ENCODE measurements at regions not wholly inside any gene's neighbourhood (a gene's known extent, or its start where the extent isn't known, plus 50 kb on each side); places are given as distances from the start of the nearest gene placed in this dataset.

GRCh38 chr9:79127661-79128060 lies 444.1 kb upstream of the TLE4 start:
- no peak for ATAC-seq
- H3K4me1 ChIP-seq: no peaks in the 10 kb centered on the region
- no peak for TF ChIP-seq CTCF (IDR thresholded peaks at IDR 0.05)
- no peak overlapping the region for H3K4me3 ChIP-seq
- no peaks in the 10 kb centered on the region for H3K27me3 ChIP-seq
- intact Hi-C loops (cut with DNase I): no loop called here
- no peaks in the 10 kb centered on the region for H3K9me3 ChIP-seq
- H3K36me3 ChIP-seq: no peaks in the 10 kb centered on the region
- DNase-seq: no peak
- no peak overlapping the region for H3K27ac ChIP-seq

DNA sequence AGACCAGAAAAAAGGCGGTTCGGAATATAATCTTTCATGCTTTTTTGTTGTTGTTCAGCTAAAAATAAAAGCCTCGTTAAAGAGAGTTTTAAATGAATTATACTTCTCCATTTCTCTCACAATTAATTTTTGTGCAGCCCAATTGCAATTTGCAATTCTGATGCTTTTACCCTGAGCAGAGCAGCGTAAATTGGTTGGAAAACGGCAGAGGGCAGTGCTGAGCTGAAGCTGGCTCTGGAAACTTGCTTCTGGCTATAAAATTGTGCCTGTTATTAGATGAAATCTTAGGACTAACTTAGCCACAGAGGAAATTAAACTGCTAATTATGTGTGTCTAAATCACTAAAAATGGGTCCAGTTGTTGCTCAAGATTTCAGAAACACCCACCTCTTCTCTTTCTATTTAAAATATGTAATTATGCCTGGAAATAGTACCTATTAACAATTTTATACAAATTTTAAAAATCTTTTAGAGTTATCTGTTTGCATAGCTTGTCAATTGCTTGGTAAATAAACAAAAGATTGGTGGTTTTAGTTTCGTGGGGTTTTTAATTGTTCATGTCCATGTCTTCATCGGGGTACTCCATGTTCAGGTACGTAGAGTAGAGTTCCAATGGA lies 441.8 kb upstream of the TLE4 start:
- no peak overlapping the region for H3K27ac ChIP-seq
- no peaks in the 10 kb centered on the region for H3K36me3 ChIP-seq
- DNase-seq (peak in 2 of 4 donors; percentile 57 to 73), ATAC-seq (peak; percentile 83)
- no peak overlapping the region for H3K4me3 ChIP-seq
- H3K27me3 ChIP-seq: no peaks in the 10 kb centered on the region
- no peaks in the 10 kb centered on the region for H3K9me3 ChIP-seq
- no peaks in the 10 kb centered on the region for H3K4me1 ChIP-seq
- peak; percentile 57 to 75 for TF ChIP-seq CTCF (IDR thresholded peaks at IDR 0.05)
- intact Hi-C loops (cut with DNase I): no loop called here

- ATAC-seq: no peak
- no peak overlapping the region for H3K27ac ChIP-seq
- intact Hi-C loops (cut with DNase I): no loop called here
- no peak for DNase-seq
- no peak for TF ChIP-seq CTCF (IDR thresholded peaks at IDR 0.05)
- H3K36me3 ChIP-seq: no peaks in the 10 kb centered on the region
- no peaks in the 10 kb centered on the region for H3K9me3 ChIP-seq
- H3K27me3 ChIP-seq: no peaks in the 10 kb centered on the region
- H3K4me3 ChIP-seq: no peak overlapping the region
- no peaks in the 10 kb centered on the region for H3K4me1 ChIP-seq
Measured at GRCh38 chr9:79131246-79131774, 440.5 kb upstream of the TLE4 start.

DNA sequence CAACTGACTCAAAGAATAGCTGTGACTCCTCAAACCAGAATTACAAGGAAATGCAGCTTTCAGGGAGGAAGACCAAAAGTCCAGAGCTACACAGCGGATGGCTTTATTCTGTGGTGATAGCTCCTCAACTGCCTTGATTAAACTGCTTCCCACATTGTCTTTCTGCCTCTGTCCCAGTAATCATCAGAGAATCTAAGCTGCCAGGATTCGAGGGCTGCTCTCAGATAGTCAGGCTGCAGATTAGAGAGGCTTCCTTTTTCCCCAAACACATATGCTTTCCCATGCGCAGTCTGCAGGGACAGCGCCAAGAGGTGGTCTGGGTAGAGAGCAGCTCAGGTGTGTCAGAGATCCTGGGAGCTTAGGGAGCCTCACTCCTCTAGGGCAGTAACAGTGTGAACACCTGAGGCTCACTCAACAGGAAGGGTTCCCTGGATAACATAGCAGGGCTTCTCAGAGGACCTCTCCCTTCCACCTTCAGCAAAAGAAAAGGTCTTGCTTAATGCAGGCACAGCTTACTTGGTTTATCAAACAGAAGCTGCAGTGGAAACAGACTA lies 439.9 kb upstream of the TLE4 start:
- no peaks in the 10 kb centered on the region for H3K4me1 ChIP-seq
- DNase-seq (no peak), ATAC-seq (no peak)
- no peak overlapping the region for H3K27ac ChIP-seq
- H3K27me3 ChIP-seq: no peaks in the 10 kb centered on the region
- no peaks in the 10 kb centered on the region for H3K9me3 ChIP-seq
- no peaks in the 10 kb centered on the region for H3K36me3 ChIP-seq
- no peak overlapping the region for H3K4me3 ChIP-seq
- intact Hi-C loops (cut with DNase I): no loop called here
- TF ChIP-seq CTCF (IDR thresholded peaks at IDR 0.05): no peak

GRCh38 chr9:79134654-79135053 lies 437.1 kb upstream of the TLE4 start:
- no peaks in the 10 kb centered on the region for H3K9me3 ChIP-seq
- DNase-seq: no peak
- ATAC-seq: no peak

More at GRCh38 chr9:79134654-79135053, 437.1 kb upstream of the TLE4 start:
- intact Hi-C loops (cut with DNase I): no loop called here
- Histone ChIP-seq H3K27ac (no peak overlapping the region), H3K4me1 (no peaks in the 10 kb centered on the region), H3K27me3 (no peaks in the 10 kb centered on the region), H3K4me3 (no peak overlapping the region), H3K36me3 (no peaks in the 10 kb centered on the region)
- no peak for TF ChIP-seq CTCF (IDR thresholded peaks at IDR 0.05)

Measured in left lung (tissue), 4 donors.